ENCODE measurements at regions not wholly inside any gene's neighbourhood (a gene's known extent, or its start where the extent isn't known, plus 50 kb on each side); places are given as distances from the start of the nearest gene placed in this dataset.

- Histone ChIP-seq H3K9me3 (replicated peaks in 1 of 3) (no peaks in the 10 kb centered on the region), H3K27ac (no peak overlapping the region), H3K4me3 (no peak overlapping the region), H3K4me1 (replicated peaks in 1 of 2) (no peaks in the 10 kb centered on the region), H3K36me3 (replicated peaks in 1 of 2) (no peaks in the 10 kb centered on the region), H3K27me3 (no peaks in the 10 kb centered on the region)
- WGBS, 4 donors, result 57 to 71% (median 70%) methylated on average over 3 of the region's 3 CpGs
- TF ChIP-seq, protein P1, sequence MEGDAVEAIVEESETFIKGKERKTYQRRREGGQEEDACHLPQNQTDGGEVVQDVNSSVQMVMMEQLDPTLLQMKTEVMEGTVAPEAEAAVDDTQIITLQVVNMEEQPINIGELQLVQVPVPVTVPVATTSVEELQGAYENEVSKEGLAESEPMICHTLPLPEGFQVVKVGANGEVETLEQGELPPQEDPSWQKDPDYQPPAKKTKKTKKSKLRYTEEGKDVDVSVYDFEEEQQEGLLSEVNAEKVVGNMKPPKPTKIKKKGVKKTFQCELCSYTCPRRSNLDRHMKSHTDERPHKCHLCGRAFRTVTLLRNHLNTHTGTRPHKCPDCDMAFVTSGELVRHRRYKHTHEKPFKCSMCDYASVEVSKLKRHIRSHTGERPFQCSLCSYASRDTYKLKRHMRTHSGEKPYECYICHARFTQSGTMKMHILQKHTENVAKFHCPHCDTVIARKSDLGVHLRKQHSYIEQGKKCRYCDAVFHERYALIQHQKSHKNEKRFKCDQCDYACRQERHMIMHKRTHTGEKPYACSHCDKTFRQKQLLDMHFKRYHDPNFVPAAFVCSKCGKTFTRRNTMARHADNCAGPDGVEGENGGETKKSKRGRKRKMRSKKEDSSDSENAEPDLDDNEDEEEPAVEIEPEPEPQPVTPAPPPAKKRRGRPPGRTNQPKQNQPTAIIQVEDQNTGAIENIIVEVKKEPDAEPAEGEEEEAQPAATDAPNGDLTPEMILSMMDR (IDR thresholded peaks at IDR 0.05), result no peak
- TF ChIP-seq POLR2A (IDR thresholded peaks at IDR 0.05), result no peak
- no peak for DNase-seq
- intact Hi-C loops (cut with DNase I), result no loop called here
These were observed 622.8 kb upstream of the EPHA7 start for GRCh38 chr6:94041945-94042709.

DNA sequence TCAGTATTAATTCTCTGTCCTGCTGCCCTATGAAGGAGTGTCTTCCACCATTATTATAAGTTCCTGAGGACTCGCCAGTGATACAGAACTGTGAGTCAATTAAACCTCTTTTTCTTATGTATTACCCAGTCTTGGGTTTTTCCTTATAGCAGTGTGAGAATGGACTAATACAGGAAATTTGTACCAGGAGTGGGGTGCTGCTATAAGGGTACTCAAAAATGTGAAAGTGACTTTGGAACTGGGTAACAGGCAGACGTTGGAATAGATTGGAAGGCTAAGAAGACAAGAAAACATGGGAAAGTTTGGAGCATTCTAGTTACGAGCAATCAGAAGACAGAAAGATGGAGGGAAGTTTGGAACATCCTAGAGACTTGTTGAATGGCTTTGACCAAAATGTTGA lies 616.7 kb upstream of the EPHA7 start:
- TF ChIP-seq POLR2A (IDR thresholded peaks at IDR 0.05), result no peak
- TF ChIP-seq, protein P1 (IDR thresholded peaks at IDR 0.05), result no peak
- intact Hi-C loops (cut with DNase I), result no loop called here
- Histone ChIP-seq H3K36me3 (replicated peaks in 1 of 2) (no peaks in the 10 kb centered on the region), H3K27me3 (no peaks in the 10 kb centered on the region), H3K9me3 (replicated peaks in 1 of 3) (no peaks in the 10 kb centered on the region), H3K27ac (no peak overlapping the region), H3K4me1 (replicated peaks in 1 of 2) (no peaks in the 10 kb centered on the region), H3K4me3 (no peak overlapping the region)
- no peak for DNase-seq
- WGBS, 4 donors, result 70 to 90% (median 76%) methylated on average over 3 of the region's 3 CpGs

- no peak for DNase-seq
- H3K4me1 ChIP-seq (replicated peaks in 1 of 2), result no peaks in the 10 kb centered on the region
- no peaks in the 10 kb centered on the region for H3K36me3 ChIP-seq (replicated peaks in 1 of 2)
- no peak overlapping the region for H3K4me3 ChIP-seq
- no peak overlapping the region for H3K27ac ChIP-seq
- no peaks in the 10 kb centered on the region for H3K9me3 ChIP-seq (replicated peaks in 1 of 3)
- TF ChIP-seq, protein P1 (IDR thresholded peaks at IDR 0.05), result no peak
- H3K27me3 ChIP-seq, result no peaks in the 10 kb centered on the region
- intact Hi-C loops (cut with DNase I), result no loop called here
- WGBS, 4 donors, result 77 to 96% (median 83%) methylated on average over 1 of the region's 1 CpG
These were observed 608.0 kb upstream of the EPHA7 start for GRCh38 chr6:94027374-94027773.

- Histone ChIP-seq H3K36me3 (replicated peaks in 1 of 2) (no peaks in the 10 kb centered on the region), H3K27me3 (no peaks in the 10 kb centered on the region), H3K27ac (no peak overlapping the region), H3K9me3 (replicated peaks in 1 of 3) (no peaks in the 10 kb centered on the region), H3K4me3 (no peak overlapping the region), H3K4me1 (replicated peaks in 1 of 2) (no peaks in the 10 kb centered on the region)
- 71 to 82% (median 74%) methylated on average over 8 of the region's 8 CpGs for whole genome bisulfite sequencing, 4 donors
- no peak for DNase-seq
- intact Hi-C loops (cut with DNase I), result no loop called here
- TF ChIP-seq, protein P1 (IDR thresholded peaks at IDR 0.05), result no peak
- no peak for TF ChIP-seq POLR2A (IDR thresholded peaks at IDR 0.05)
These were observed 607.2 kb upstream of the EPHA7 start for GRCh38 chr6:94026575-94026974.

Measured in adrenal gland (tissue), 9 donors.